Gastroesophageal sphincter (tissue), 3 donors: ENCODE measurements at regions not wholly inside any gene's neighbourhood (a gene's known extent, or its start where the extent isn't known, plus 50 kb on each side); places are given as distances from the start of the nearest gene placed in this dataset.

Source experiments
- CTCF ChIP-seq, 4 experiments: fragments of 200-600 bp in 2 of 4; fragments of 450-650 bp in 2 of 4; sonication (generic) in 1 of 4; IDR thresholded peaks; one replicate each; pipeline ENCODE4 v1.5.1; 2017 to 2019; ENCODE audit warnings: antibody characterized with exemption in 4 of 4, mild to moderate bottlenecking in 2 of 4, moderate library complexity in 2 of 4
- POLR2A ChIP-seq, 2 donors: fragments of 450-650 bp; IDR thresholded peaks; one replicate each; pipeline ENCODE4 v1.6.1; 2017; ENCODE audit warnings: antibody characterized with exemption in 2 of 2, mild to moderate bottlenecking in 2 of 2, moderate library complexity in 1 of 2
- POLR2AphosphoS5 ChIP-seq: sonication (generic); formaldehyde crosslinking; IDR thresholded peaks from one replicate; pipeline ENCODE4 v1.6.1; 2017; ENCODE audit warnings: antibody characterized with exemption

GRCh38 chr16:65441501-65441900 lies 319.6 kb upstream of the CDH11 start:
- TF ChIP-seq CTCF (IDR thresholded peaks at IDR 0.05): no peak
- TF ChIP-seq POLR2A (IDR thresholded peaks at IDR 0.05): no peak
- TF ChIP-seq POLR2AphosphoS5: no peak
